Activated naive CD4-positive, alpha-beta T cell treated with anti-CD3 and anti-CD28 coated beads, Interleukin-2, amount 50 U/mL, for 16 hours (primary cell): ENCODE measurements at regions not wholly inside any gene's neighbourhood (a gene's known extent, or its start where the extent isn't known, plus 50 kb on each side); places are given as distances from the start of the nearest gene placed in this dataset.
"Not testable (repeated sequence)": the region's sequence is repeated elsewhere in the genome, so short reads cannot be mapped to it uniquely, and the experiment has no call there.

Experiments used
- DNase-seq: peaks from one replicate; pipeline ENCODE4 v3.0.0-alpha.2; 2020

GRCh38 chr22:23459645-23460516, 120.2 kb downstream of the IGLL1 start:
- not testable (repeated sequence) for DNase-seq

- no peak for DNase-seq
These were observed 121.2 kb downstream of the IGLL1 start for GRCh38 chr22:23458663-23459541.

GRCh38 chr22:23457380-23457985, 122.6 kb downstream of the IGLL1 start:
- no peak for DNase-seq

DNA sequence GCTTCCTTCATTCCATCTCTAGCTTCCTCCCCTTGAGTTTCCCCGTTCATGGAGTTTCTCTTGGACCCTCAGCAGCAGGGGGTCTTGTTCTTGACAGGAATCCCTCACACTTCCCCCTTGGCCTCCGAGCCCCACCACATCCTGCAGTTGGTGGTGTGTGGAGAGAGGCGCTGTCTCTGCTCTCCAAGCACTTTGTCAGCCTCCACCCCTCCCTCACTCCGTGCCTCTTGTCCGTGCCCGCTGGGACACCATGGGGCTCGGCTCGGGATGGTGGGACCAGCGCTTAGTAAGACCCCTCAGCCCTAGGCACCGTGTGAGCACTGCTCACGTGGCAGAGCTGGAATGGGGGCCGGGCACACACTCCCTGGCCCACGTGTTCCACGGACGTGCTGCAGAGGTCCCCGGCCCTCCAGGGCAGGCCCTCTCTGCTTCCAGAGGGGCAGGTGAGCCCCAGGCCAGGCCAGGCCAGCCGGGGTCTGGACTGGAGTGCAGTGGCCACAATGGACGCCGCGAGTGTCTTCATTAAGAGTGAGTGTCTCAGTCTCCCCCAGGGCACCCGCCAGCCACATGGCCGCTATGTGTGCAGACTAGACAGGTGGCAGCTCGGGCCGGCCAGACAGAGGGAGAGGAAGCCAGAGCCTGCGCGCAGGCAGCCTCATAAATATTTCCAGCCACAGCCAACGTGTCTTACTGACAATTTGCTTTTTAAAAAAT, 123.3 kb downstream of the IGLL1 start:
- DNase-seq: not testable (repeated sequence)

- DNase-seq: not testable (repeated sequence)
These were observed 125.7 kb downstream of the IGLL1 start for GRCh38 chr22:23454345-23454744.

DNA sequence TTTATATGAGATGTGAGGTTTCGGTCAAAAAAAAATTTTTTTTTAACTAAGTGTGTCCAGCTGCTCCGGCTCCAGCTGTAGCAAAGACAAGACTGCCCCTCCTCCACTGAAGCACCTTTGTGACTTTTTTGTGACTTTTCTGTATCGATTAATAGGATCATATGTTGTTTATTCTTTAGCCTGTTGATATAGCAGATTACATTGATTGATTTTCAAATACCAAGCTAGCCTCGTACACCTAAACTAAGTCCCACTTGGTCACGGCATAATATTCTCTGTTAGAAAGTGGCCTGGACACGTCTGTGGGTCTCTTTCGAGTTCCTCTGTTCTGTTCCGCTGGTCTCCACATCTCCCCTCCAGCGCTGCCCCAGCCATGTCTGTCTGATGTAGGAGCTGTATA, 126.8 kb downstream of the IGLL1 start:
- no peak for DNase-seq

DNA sequence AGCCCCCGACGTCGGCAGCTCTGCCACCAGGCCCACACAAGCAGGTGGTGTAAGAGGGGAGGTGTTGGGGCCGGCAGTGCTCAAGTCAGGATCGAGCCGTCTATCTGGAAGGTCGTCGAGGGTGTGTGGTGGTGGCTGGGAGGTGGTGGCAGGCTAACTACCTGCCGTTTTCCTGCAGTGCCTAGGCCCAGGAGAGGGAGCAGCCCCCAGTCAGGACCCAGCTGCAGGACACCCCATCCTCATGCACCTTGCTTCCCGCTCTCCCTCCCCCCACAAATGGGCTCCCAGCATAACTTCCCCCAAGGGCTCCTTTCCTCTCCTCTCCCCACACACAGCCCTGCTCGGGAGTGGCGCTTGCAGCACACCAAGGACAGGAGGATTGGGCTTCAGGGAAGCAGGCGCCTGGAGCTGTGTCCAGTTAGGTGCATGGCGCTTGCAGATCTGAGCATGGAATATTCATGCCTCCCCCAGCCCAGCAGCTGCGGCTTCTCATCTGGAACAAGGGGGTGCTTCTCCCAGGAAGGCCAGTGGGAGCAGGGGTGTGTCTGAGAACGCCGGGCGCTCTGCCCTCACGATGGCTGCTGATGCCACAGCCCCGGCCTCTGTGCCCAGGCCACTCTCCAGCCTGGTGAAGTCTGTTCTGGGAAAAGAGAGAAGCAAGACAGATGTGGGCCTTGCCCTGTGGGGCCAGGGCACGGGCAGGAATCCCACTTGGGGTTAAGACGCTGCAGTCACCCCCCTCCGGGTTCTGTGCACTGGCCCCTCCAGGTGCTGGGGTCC, 127.7 kb downstream of the IGLL1 start:
- DNase-seq: no peak

DNA sequence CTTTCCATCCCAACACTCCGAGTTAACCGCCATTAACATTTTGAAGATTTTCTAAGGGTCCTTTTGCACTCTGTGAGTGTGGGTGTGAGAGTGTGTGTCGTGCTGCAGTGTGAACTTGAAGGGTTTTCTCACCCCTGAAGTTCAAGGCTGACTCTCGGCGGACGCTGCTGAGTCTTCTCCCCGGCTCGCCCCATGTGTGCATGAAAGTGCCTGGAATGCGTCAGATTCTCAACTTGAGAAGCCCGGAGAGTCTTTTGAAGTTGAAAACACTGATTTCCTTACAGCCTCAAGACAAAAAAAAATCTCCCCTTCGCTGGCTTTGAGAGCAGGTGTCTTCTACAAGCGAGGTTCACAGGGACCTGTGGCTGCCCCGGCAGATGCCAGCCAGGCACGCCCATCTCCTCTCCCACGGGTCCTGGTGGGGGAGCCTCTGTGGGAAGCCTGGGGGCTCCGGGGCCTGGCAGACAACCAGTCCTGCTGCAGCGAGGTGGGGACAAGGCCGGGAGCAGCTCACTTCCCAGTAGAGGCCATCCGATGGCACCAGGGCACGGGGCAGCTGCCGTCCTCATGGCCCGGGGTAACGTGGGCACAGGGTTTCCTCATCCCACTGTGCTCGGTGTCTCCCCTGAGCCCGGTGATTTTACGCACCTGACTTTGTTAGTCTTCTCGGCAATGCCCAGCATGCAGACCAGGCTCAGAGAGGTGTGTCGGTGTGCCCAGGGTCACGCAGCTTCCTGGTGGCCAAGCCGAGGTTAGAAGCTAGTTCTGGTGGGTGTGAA, 128.4 kb downstream of the IGLL1 start:
- not testable (repeated sequence) for DNase-seq

DNA sequence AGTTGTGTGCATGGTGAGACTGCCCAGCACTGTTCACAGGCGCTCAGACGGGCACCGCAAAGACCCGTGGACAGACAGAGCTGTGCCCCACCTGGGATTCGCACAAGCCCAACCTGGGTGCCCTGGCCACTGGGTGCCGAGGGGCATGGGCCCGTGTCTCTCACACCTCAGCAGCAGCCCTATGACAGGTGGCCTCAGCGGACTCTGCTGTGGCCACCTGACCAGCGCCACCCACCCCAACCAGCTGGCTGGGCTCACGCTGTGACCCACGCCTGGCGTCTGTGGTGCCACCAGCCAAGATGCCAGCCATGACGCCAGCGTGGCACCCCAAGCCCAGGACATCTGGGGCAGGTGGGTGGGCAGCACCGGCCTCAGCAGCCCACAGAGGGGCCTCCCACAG, 129.3 kb downstream of the IGLL1 start:
- DNase-seq: not testable (repeated sequence)

DNA sequence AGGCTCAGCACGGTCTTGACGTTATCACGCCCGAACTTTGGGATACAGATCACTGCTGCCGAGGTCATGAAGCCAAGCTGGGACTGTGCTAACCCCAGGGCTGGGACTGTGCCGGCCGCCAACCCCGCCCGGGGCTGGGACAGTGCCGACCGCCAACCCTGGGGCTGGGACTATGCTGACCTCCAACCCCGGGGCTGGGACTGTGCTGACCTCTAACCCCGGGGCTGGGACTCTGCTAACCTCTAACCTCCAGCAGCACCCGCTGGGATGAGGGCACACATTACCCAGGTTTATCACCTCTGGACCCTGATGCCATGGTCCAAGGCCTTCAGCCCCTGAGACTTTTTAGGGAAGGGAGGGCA, 129.7 kb downstream of the IGLL1 start:
- no peak for DNase-seq

GRCh38 chr22:23449748-23450433, 130.2 kb downstream of the IGLL1 start:
- DNase-seq: not testable (repeated sequence)

- not testable (repeated sequence) for DNase-seq
These were observed 131.4 kb downstream of the IGLL1 start for GRCh38 chr22:23448499-23449288.

DNA sequence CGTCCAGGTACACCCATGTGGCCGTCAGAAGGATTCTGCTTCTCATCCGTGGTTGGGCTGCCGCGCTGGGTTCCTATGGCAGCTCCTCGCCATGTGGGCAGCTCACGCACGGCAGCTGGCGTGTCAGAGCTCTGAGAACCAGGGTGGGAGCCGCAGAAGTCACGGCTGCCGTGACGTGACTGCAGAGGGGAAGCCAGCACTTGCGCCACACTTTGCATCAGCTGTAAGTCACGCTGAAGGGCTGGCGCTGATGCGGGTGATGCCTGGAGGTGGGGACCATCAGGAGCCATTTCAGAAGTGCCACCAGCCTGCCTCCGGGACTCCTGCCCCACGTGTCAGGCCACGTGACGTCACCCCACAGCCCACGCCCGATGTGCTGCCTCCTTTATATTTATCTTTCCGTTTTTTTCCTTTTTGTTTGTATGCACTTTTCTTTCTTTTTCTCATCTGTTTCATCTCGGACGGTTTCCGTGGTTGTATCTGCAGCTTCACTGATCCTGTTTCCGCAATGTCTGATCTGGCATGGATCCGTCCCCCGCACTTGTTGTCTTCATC, 133.2 kb downstream of the IGLL1 start:
- DNase-seq: no peak

DNA sequence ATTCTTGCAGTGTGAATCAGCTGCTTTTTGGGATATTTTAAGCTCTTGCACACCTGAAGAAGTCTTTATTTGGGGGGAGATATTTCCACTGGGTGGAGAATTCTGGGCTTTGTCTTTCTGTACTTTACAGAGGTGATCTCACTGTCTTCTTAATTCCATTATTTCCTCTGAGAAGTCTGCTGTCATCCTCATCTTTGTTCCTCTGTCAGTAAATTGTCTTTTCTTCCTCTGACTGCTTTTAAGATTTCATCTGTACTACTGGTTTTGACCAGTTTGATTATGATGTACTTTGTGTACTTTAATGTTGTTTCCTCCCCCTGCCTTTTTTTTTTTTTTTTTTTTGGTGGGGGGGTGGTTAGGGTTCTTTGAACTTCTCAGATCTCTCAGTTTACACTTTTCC, 133.9 kb downstream of the IGLL1 start:
- DNase-seq: not testable (repeated sequence)

GRCh38 chr22:23443905-23444304, 136.2 kb downstream of the IGLL1 start:
- not testable (repeated sequence) for DNase-seq

DNA sequence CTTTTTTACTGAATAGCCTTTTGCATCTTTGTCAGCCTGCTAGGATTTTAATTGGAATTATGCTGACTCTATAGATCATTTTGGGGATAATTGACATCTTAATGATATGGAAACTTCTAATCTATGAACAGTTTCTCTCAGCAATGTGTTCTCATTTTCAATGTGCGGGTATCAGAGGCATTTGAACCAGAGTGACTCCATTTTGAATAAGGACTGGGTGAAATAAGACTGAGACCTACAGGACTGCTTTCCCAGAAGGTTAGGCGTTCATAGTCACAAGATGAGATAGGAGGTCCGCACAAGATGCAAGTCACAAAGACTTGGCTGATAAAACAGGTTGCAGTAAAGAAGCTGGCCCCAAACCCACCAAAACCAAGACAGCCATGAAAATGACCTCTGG, 140.5 kb downstream of the IGLL1 start:
- not testable (repeated sequence) for DNase-seq

GRCh38 chr22:23438216-23438615, 141.9 kb downstream of the IGLL1 start:
- DNase-seq: no peak

DNA sequence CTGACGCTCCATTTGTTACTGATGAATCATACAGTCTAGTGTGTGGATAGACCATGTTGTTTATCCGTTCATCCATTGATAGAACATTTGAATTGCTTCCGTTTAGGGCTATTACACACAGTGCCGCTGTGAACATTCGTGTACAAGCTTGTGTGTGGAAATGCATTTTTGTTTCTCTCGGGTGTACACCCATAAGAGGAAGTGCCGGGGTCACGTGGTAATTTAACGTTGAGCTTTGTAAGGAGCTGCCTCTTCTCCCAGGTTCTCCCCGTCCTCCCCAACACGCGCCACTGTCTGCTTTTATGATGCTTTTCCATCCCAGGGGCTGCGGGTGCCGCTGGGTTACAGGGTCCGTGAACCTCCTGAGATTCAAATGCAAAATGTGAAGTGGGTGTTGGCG, 142.3 kb downstream of the IGLL1 start:
- no peak for DNase-seq

- DNase-seq: not testable (repeated sequence)
These were observed 143.0 kb downstream of the IGLL1 start for GRCh38 chr22:23437107-23437395.
